ENCODE measurements at regions not wholly inside any gene's neighbourhood (a gene's known extent, or its start where the extent isn't known, plus 50 kb on each side); places are given as distances from the start of the nearest gene placed in this dataset.
A peak's percentile ranks its signal among the peaks of the same experiment; 100 is the strongest.

DNA sequence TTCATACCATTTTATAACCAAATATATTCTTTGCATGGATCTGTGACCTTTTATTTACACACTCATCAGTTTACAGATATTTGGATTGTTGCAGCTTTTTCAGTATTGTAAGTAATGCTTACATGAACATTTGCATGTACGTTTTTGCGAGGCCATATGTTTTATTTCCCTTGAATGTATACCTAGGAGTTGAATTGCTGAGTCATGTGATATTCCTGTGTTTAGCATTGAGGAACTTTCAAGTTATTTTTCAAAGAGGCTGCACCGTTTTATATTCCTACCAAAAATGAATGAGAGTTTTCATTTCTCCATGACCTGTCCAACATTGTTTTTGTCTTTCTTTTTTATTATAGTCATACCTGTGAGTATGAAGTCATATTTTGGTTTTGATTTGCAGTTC lies 392.1 kb downstream of the CNTNAP4 start:
- no peak for TF ChIP-seq CTCF (IDR thresholded peaks at IDR 0.05; ENCODE audit: insufficient read depth, low read depth, low read length, missing control alignments)
- no peak overlapping the region for H3K4me3 ChIP-seq (ENCODE audit: low read length)
- DNase-seq (ENCODE audit: low read depth): no peak

GRCh38 chr16:76670125-76670857 lies 393.1 kb downstream of the CNTNAP4 start:
- DNase-seq (ENCODE audit: low read depth): peak; percentile 19
- no peak overlapping the region for H3K4me3 ChIP-seq (ENCODE audit: low read length)
- no peak for TF ChIP-seq CTCF (IDR thresholded peaks at IDR 0.05; ENCODE audit: insufficient read depth, low read depth, low read length, missing control alignments)

GRCh38 chr16:76676356-76676755 lies 399.2 kb downstream of the CNTNAP4 start:
- DNase-seq (ENCODE audit: low read depth): peak; percentile 97
- TF ChIP-seq CTCF (IDR thresholded peaks at IDR 0.05; ENCODE audit: insufficient read depth, low read depth, low read length, missing control alignments): no peak
- H3K4me3 ChIP-seq (ENCODE audit: low read length): no peak overlapping the region

DNA sequence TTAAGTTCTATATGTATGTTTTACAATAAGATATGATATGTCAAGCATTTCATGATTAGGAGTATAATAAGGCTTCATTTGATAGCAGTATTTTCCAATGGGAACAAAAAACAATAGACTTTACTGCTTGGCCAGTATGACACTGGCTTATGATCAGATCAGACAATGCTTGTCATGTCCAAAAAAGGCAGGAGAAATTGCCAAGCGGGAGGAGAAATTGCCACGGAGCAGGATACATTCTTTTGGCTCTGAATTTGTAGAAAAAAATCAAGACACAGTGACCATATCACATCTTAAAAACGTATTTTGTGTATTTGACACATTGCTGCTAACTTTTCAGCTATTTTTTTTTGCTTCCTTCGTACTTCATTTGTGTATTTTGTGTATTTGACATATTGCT lies 404.1 kb downstream of the CNTNAP4 start:
- H3K4me3 ChIP-seq (ENCODE audit: low read length): no peak overlapping the region
- DNase-seq (ENCODE audit: low read depth): no peak
- TF ChIP-seq CTCF (IDR thresholded peaks at IDR 0.05; ENCODE audit: insufficient read depth, low read depth, low read length, missing control alignments): no peak

DNA sequence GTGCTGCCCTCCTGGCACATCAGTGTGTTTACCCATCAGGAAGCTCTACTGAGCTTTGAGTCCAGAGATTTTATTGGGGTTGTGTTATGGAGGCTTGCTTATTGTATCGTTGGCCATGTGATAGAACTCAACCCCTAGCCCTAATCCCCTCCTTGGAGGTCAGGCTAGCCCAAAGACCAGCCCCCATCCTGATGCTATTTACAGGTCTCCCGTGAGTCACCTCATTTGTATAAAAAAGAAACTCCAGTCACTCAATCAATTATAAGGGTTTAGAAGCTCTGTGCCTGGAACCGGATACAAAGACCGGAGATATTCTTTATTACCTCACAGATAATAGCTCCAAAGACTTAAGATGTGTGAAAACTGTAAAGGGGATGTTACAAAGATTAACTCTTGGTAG lies 405.9 kb downstream of the CNTNAP4 start:
- TF ChIP-seq CTCF (IDR thresholded peaks at IDR 0.05; ENCODE audit: insufficient read depth, low read depth, low read length, missing control alignments): no peak
- no peak for DNase-seq (ENCODE audit: low read depth)
- no peak overlapping the region for H3K4me3 ChIP-seq (ENCODE audit: low read length)

DNA sequence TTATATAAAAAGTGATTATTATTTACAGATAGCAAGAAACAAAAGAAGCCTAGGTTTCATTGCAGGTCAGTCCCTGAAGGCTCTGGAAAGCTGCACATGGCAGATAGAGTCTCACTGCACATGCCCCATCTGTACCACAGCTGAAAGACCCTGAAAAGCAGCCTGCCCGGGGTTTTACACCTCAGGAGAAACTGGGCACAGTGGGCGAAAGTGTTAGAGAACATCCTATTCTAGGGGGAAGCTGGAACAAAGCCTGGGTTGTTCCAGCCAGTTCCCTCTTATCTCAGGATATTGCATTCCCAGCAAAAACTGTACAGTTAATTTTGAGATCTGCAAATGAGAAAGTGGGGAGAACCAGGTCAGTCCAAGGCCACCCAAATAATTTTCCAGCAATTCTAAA lies 419.7 kb downstream of the CNTNAP4 start:
- no peak for TF ChIP-seq CTCF (IDR thresholded peaks at IDR 0.05; ENCODE audit: insufficient read depth, low read depth, low read length, missing control alignments)
- H3K4me3 ChIP-seq (ENCODE audit: low read length): no peak overlapping the region
- DNase-seq (ENCODE audit: low read depth): no peak

DNA sequence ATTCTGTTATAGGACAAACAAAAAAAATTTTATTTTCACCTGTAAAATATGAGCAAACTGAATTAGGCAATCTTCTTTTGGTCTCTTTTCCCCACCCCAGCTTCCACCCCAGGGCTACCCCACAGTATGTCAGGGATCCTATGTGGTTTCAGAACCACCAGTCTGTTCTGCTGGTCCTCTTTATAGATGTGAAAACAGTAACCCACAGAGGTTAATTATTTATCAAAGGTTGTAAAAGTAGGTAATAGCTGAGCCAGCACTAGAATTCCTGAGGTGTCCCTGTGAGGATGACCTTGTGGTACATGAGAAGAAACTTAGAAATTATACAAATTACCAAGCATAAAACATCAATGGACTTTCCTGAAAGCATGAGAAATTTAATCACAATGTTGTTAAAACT lies 428.7 kb downstream of the CNTNAP4 start:
- no peak overlapping the region for H3K4me3 ChIP-seq (ENCODE audit: low read length)
- no peak for DNase-seq (ENCODE audit: low read depth)
- no peak for TF ChIP-seq CTCF (IDR thresholded peaks at IDR 0.05; ENCODE audit: insufficient read depth, low read depth, low read length, missing control alignments)
